8988T (cell line): ENCODE measurements at regions not wholly inside any gene's neighbourhood (a gene's known extent, or its start where the extent isn't known, plus 50 kb on each side); places are given as distances from the start of the nearest gene placed in this dataset.
A peak's percentile ranks its signal among the peaks of the same experiment; 100 is the strongest.
"Not testable (repeated sequence)": the region's sequence is repeated elsewhere in the genome, so short reads cannot be mapped to it uniquely, and the experiment has no call there.

Experiments
- DNase-seq: peaks from one replicate; pipeline ENCODE4 v3.0.0; 2011

- DNase-seq: no peak
Measured at GRCh38 chr22:22073769-22074561, 91.4 kb upstream of the TOP3B start.

- DNase-seq: no peak
Measured at GRCh38 chr22:22072169-22072836, 89.7 kb upstream of the TOP3B start.

GRCh38 chr22:22071455-22071854 is 88.9 kb upstream of the TOP3B start:
- no peak for DNase-seq

- no peak for DNase-seq
Measured at GRCh38 chr22:22070371-22070824, 87.8 kb upstream of the TOP3B start.

GRCh38 chr22:22069450-22070370 is 87.1 kb upstream of the TOP3B start:
- DNase-seq: no peak

- no peak for DNase-seq
Measured at GRCh38 chr22:22068657-22069056, 86.1 kb upstream of the TOP3B start.

- DNase-seq: no peak
Measured at GRCh38 chr22:22068025-22068424, 85.4 kb upstream of the TOP3B start.

GRCh38 chr22:22067192-22067591 is 84.6 kb upstream of the TOP3B start:
- no peak for DNase-seq

GRCh38 chr22:22064580-22064979 is 82.0 kb upstream of the TOP3B start:
- DNase-seq: no peak

- DNase-seq: no peak
Measured at GRCh38 chr22:22062306-22062793, 79.8 kb upstream of the TOP3B start.

- no peak for DNase-seq
Measured at GRCh38 chr22:22061085-22062077, 78.8 kb upstream of the TOP3B start.

GRCh38 chr22:22060200-22061084 is 77.9 kb upstream of the TOP3B start:
- DNase-seq: peak; percentile 28

GRCh38 chr22:22059291-22060002 is 76.9 kb upstream of the TOP3B start:
- DNase-seq: no peak

- DNase-seq: no peak
Measured at GRCh38 chr22:22058633-22059290, 76.2 kb upstream of the TOP3B start.

- DNase-seq: no peak
Measured at GRCh38 chr22:22057617-22058378, 75.2 kb upstream of the TOP3B start.

- not testable (repeated sequence) for DNase-seq
Measured at GRCh38 chr22:22056809-22057594, 74.4 kb upstream of the TOP3B start.

- not testable (repeated sequence) for DNase-seq
Measured at GRCh38 chr22:22052548-22053139, 70.1 kb upstream of the TOP3B start.
